Small intestine (tissue), 7 donors: ENCODE measurements at regions not wholly inside any gene's neighbourhood (a gene's known extent, or its start where the extent isn't known, plus 50 kb on each side); places are given as distances from the start of the nearest gene placed in this dataset.
"Not testable (repeated sequence)": the region's sequence is repeated elsewhere in the genome, so short reads cannot be mapped to it uniquely, and the experiment has no call there.

Experiments
- DNase-seq, 2 donors: peaks; one replicate each; pipeline versions ENCODE4 v3.0.0 to v3.0.0-alpha.2; 2013
- FAIRE-seq: peaks from 2 replicates; lab custom pipeline; 2012; peaks lifted over from hg19 to GRCh38; lab: Jason Lieb, UNC
- H3K27ac ChIP-seq, 3 donors: one replicate each; pipeline ENCODE4 v1.5.1; 2013; ENCODE audit warnings: low read length in 2 of 3, mild to moderate bottlenecking in 2 of 3, control low read depth in 1 of 3, inconsistent platforms in 1 of 3, low read depth in 1 of 3, moderate library complexity in 1 of 3
- H3K27me3 ChIP-seq, 3 donors: one replicate each; pipeline ENCODE4 v1.6.1; 2013; ENCODE audit warnings: low read length in 3 of 3, inconsistent platforms in 1 of 3; ENCODE audit not compliant: control insufficient read depth in 3 of 3, insufficient read depth in 3 of 3
- H3K36me3 ChIP-seq, 3 donors: one replicate each; pipeline ENCODE4 v1.6.1; 2013; ENCODE audit warnings: low read length in 3 of 3, inconsistent platforms in 1 of 3, low read depth in 1 of 3, mild to moderate bottlenecking in 1 of 3, moderate library complexity in 1 of 3; ENCODE audit not compliant: control insufficient read depth in 3 of 3, insufficient read depth in 2 of 3
- H3K4me1 ChIP-seq, 3 donors: one replicate each; pipeline ENCODE4 v1.6.1; 2013; ENCODE audit warnings: low read length in 2 of 3, inconsistent platforms in 1 of 3, low read depth in 1 of 3, mild to moderate bottlenecking in 1 of 3, moderate library complexity in 1 of 3; ENCODE audit not compliant: control insufficient read depth in 3 of 3, insufficient read depth in 2 of 3
- H3K4me3 ChIP-seq, 3 donors: one replicate each; pipeline ENCODE4 v1.5.1; 2013; ENCODE audit warnings: low read length in 3 of 3, control low read depth in 1 of 3, inconsistent platforms in 1 of 3, low read depth in 1 of 3, mild to moderate bottlenecking in 1 of 3, moderate library complexity in 1 of 3
- H3K9me3 ChIP-seq, 2 donors: one replicate each; pipeline ENCODE4 v1.6.1; 2013; ENCODE audit warnings: low read depth in 1 of 2, low read length in 1 of 2; ENCODE audit not compliant: control insufficient read depth in 2 of 2, insufficient read depth in 1 of 2
- WGBS, 3 donors: extraction: QIAGEN DNeasy Blood & Tissue Kit; methylation state at CpG; one replicate each; pipeline ENCODE4 v1.1.7; 2013; 5-methylcytosine and 5-hydroxymethylcytosine counted together
- donor health status: healthy with polysubstance abuse.
- donor health status: control.
- donor health status: control.
- donor health status: Bipolar disorder and iron deficiency.
- donor health status: healthy.

GRCh38 chr16:25613931-25614330, 77.8 kb upstream of the HS3ST4 start:
- H3K4me1 ChIP-seq = no peaks in the 10 kb centered on the region
- H3K27ac ChIP-seq = no peak overlapping the region
- FAIRE-seq (no peak), DNase-seq (no peak)
- no peak overlapping the region for H3K4me3 ChIP-seq
- no peaks in the 10 kb centered on the region for H3K27me3 ChIP-seq
- H3K36me3 ChIP-seq = no peaks in the 10 kb centered on the region
- H3K9me3 ChIP-seq = no peaks in the 10 kb centered on the region
- WGBS, 3 donors = 79 to 85% (median 84%) methylated on average over 5 of the region's 5 CpGs

DNA sequence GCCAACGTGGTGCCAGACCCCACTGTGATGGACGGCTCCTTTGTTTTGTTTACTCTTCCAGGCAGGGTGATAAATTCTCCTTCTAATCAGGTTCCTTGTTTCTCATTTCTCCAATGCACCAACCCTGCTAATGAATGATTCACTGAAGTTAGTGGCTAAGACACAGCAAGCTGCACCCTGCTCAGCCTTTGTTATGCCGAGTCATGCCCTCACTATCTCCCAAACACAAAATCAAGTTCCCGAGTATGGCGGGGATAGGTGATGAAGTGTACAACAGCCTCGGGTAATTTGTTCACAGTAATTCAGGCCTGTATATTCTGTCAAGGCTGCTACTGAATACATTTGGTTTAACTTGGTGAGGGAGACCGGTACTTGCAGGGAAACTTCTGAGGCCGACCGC, 83.8 kb upstream of the HS3ST4 start:
- no peaks in the 10 kb centered on the region for H3K4me1 ChIP-seq
- no peaks in the 10 kb centered on the region for H3K9me3 ChIP-seq
- H3K27ac ChIP-seq = no peak overlapping the region
- no peak overlapping the region for H3K4me3 ChIP-seq
- no peaks in the 10 kb centered on the region for H3K36me3 ChIP-seq
- WGBS, 3 donors = 48 to 53% (median 52%) methylated on average over 9 of the region's 9 CpGs
- DNase-seq = no peak
- FAIRE-seq = no peak
- H3K27me3 ChIP-seq = no peaks in the 10 kb centered on the region

DNA sequence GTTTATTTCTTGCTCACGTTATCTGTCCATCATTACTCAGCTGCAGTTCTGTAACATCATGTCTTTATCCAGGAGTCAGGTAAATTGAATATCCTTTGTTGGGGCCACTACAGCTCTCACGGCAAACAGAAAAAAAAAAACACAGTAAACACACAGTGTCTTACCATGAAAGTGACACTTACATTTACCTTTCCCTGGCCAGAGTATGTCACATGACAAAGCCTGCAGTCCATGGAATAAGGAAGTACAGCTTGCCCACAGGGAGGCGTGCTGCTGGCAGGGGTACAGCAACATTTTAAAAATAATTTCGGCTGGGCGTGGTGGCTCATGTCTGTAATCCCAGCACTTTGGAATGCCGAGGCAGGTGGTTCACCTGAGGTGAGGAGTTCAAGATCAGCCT, 85.7 kb upstream of the HS3ST4 start:
- H3K4me1 ChIP-seq = no peaks in the 10 kb centered on the region
- no peak for FAIRE-seq
- no peak overlapping the region for H3K27ac ChIP-seq
- no peaks in the 10 kb centered on the region for H3K27me3 ChIP-seq
- no peak overlapping the region for H3K4me3 ChIP-seq
- WGBS, 3 donors = 65 to 70% (median 69%) methylated on average over 6 of the region's 6 CpGs
- H3K36me3 ChIP-seq = no peaks in the 10 kb centered on the region
- no peaks in the 10 kb centered on the region for H3K9me3 ChIP-seq
- DNase-seq = no peak

DNA sequence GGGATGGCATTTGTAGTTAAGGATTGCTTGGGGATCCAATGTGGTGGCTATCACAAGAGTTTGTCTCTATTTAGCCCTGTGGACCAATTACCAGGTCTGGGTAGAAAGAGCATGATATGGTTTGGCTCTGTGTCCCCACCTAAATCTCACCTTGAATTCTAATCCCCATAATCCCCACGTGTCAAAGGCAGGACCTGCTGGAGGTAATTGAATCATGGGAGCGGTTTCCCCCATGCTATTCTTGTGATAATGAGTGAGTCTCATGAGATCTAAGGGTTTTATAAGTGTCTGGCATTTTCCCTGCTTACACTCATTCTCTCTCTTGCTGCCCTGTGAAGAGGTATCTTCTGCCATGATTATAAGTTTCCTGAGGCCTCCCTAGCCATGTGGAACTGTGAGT, 86.4 kb upstream of the HS3ST4 start:
- FAIRE-seq = no peak
- H3K4me3 ChIP-seq = no peak overlapping the region
- 31 to 55% (median 36%) methylated on average over 2 of the region's 2 CpGs for WGBS, 3 donors
- DNase-seq = no peak
- H3K9me3 ChIP-seq = no peaks in the 10 kb centered on the region
- H3K36me3 ChIP-seq = no peaks in the 10 kb centered on the region
- no peak overlapping the region for H3K27ac ChIP-seq
- H3K4me1 ChIP-seq = no peaks in the 10 kb centered on the region
- H3K27me3 ChIP-seq = no peaks in the 10 kb centered on the region

GRCh38 chr16:25601306-25601705, 90.5 kb upstream of the HS3ST4 start:
- not testable (repeated sequence) for H3K9me3 ChIP-seq, FAIRE-seq, H3K27me3 ChIP-seq, H3K4me3 ChIP-seq, H3K27ac ChIP-seq, DNase-seq, H3K4me1 ChIP-seq, H3K36me3 ChIP-seq
- 53 to 77% (median 64%) methylated on average over 1 of the region's 2 CpGs for WGBS, 3 donors

- 82 to 94% (median 84%) methylated on average over 2 of the region's 2 CpGs for whole genome bisulfite sequencing, 3 donors
Observed at GRCh38 chr16:25596194-25596593, 95.6 kb upstream of the HS3ST4 start.

DNA sequence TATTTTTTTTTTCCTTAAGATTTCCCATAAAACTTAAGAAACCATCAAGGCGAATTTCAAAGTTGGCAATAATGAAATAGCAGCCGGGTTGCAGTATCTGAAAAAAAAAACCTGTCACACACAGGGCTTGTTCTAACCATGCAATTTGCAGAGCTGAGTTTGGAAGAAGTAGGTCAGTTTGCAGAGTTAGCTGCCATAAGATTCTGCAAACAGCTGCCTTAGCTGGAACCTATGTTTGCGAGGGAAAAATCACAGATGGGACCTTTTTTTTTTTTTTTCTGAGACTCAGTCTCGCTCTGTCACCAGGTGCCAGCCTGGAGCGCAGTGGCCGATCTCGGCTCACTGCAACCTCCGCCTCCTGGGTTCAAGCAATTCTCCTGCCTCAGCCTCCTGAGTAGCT, 98.5 kb upstream of the HS3ST4 start:
- H3K4me3 ChIP-seq = no peak overlapping the region
- no peaks in the 10 kb centered on the region for H3K36me3 ChIP-seq
- 85 to 88% (median 86%) methylated on average over 7 to 8 of the region's 8 CpGs for WGBS, 3 donors
- FAIRE-seq = no peak
- H3K27me3 ChIP-seq = no peaks in the 10 kb centered on the region
- no peaks in the 10 kb centered on the region for H3K9me3 ChIP-seq
- H3K27ac ChIP-seq = no peak overlapping the region
- no peaks in the 10 kb centered on the region for H3K4me1 ChIP-seq
- no peak for DNase-seq

More at GRCh38 chr16:25596194-25596593, 95.6 kb upstream of the HS3ST4 start:
- H3K27ac ChIP-seq = no peak overlapping the region
- no peak for FAIRE-seq
- H3K27me3 ChIP-seq = no peaks in the 10 kb centered on the region
- H3K9me3 ChIP-seq = no peaks in the 10 kb centered on the region
- no peaks in the 10 kb centered on the region for H3K36me3 ChIP-seq
- no peak for DNase-seq
- no peak overlapping the region for H3K4me3 ChIP-seq
- H3K4me1 ChIP-seq = no peaks in the 10 kb centered on the region

DNA sequence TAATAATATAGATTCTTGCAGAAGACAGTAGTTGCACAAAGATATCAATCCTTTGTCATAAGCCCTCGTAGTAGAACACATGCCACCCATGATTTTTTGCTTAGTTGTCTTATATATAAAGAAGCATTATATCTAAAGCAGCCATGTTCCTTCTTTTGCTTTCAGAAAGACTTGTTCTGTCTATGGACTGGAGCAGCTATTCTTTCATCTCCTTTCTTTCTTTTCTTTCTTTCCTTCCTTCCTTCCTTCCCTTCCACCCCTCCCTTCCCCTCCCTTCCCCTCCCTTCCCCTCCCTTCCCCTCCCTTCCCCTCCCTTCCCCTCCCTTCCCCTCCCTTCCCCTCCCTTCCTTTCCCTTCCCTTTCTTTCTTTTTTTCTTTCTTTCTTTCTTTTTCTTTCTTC, 104.0 kb upstream of the HS3ST4 start:
- FAIRE-seq (no peak), DNase-seq (no peak)
- 30 to 58% (median 35%) methylated on average over 1 of the region's 1 CpG for WGBS, 3 donors

GRCh38 chr16:25586826-25587225, 104.9 kb upstream of the HS3ST4 start:
- Histone ChIP-seq H3K27me3 (no peaks in the 10 kb centered on the region), H3K4me3 (no peak overlapping the region), H3K27ac (no peak overlapping the region), H3K36me3 (no peaks in the 10 kb centered on the region), H3K9me3 (no peaks in the 10 kb centered on the region), H3K4me1 (no peaks in the 10 kb centered on the region)
- 56 to 68% (median 60%) methylated on average over 4 of the region's 4 CpGs for WGBS, 3 donors
- FAIRE-seq (no peak), DNase-seq (no peak)

More for the DNA sequence above, 104.0 kb upstream of the HS3ST4 start:
- Histone ChIP-seq H3K36me3 (no peaks in the 10 kb centered on the region), H3K27ac (no peak overlapping the region), H3K4me3 (no peak overlapping the region), H3K4me1 (no peaks in the 10 kb centered on the region), H3K27me3 (no peaks in the 10 kb centered on the region), H3K9me3 (no peaks in the 10 kb centered on the region)
